GM23248 (cell line): ENCODE measurements at regions not wholly inside any gene's neighbourhood (a gene's known extent, or its start where the extent isn't known, plus 50 kb on each side); places are given as distances from the start of the nearest gene placed in this dataset.

Experiments
- EZH2 ChIP-seq: fragments of 200-600 bp; sonication (generic); IDR thresholded peaks from 2 replicates; pipeline ENCODE4 v1.6.1; 2018; ENCODE audit warnings: antibody characterized with exemption, mild to moderate bottlenecking; ENCODE audit not compliant: insufficient read depth, poor library complexity, severe bottlenecking
- EZH2phosphoT487 ChIP-seq: fragments of 200-600 bp; sonication (generic); IDR thresholded peaks from 2 replicates; pipeline ENCODE4 v1.6.1; 2018; ENCODE audit warnings: antibody characterized with exemption, moderate library complexity, mild to moderate bottlenecking, low read depth; ENCODE audit not compliant: insufficient read depth

GRCh38 chr10:35835545-35835944, 193.4 kb upstream of the FZD8 start:
- TF ChIP-seq EZH2phosphoT487 = no peak
- TF ChIP-seq EZH2 = no peak
